Stimulated activated CD8-positive, alpha-beta memory T cell treated with anti-CD3 and anti-CD28 coated beads, Interleukin-12 subunit alpha, Interleukin-12 subunit beta, amount 100 ng/mL, for 1 hour (primary cell): ENCODE measurements at regions not wholly inside any gene's neighbourhood (a gene's known extent, or its start where the extent isn't known, plus 50 kb on each side); places are given as distances from the start of the nearest gene placed in this dataset.

Source experiments
- DNase-seq: peaks from one replicate; pipeline ENCODE4 v3.0.0-alpha.2; 2020; ENCODE audit warnings: low read depth

GRCh38 chr9:14560194-14560593 lies 133.0 kb downstream of the ZDHHC21 start:
- DNase-seq: no peak

DNA sequence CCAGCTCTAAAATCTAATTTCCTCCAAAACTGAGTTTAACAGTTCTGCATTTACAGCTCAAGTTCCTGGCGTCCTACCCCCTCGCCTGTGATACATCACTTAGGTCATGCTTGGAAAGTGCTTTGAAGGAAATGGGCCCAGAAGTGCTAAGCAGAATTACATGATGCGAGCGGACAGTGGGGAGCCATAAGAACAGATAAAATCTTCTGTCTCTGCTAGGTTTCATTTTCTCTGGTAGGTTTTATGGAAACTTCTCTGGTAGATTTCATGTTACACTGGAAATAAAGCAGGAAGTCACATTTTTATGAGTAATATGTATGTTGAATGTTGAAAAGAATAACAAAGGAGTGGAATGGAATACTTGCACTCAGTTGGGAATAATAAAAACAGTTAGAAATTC lies 138.3 kb downstream of the ZDHHC21 start:
- DNase-seq: no peak

DNA sequence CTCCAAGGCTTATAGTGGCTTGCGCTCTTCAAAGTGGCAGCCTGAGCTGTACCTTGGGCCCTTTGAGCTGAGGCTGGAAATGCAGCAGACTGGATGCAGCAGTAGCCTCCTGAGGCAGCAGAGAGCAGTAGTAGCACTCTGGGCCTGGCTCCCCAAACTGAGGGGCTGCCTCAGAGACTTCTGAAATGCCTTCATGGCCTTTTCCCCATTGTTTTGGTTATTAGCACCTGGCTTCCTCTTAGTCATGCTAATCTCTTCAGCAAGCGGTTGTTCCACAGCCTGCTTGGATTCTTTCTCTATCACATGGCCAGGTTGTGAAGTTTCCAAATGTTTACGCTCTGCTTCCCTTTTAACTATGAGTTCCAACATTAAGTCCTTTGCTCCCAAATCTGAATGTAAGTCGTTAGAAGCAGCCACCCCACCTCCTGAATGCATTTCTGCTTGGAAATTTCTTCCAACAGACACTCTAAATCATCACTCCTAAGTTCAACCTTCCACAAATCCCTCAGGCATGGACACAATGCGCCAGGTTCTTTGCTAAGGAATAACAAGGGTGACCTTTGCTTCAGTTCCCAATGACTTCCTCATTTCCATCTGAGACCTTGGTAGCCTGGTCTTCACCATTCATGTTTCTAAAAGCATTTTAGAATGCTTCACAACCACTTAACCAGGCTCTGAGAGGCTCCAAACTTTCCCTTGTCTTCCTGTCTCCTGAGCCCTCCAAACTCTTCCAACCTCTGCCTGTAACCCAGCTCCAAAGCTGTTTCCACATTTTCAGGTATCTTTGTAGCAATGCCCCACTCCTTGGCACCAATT lies 145.8 kb downstream of the ZDHHC21 start:
- DNase-seq: no peak

DNA sequence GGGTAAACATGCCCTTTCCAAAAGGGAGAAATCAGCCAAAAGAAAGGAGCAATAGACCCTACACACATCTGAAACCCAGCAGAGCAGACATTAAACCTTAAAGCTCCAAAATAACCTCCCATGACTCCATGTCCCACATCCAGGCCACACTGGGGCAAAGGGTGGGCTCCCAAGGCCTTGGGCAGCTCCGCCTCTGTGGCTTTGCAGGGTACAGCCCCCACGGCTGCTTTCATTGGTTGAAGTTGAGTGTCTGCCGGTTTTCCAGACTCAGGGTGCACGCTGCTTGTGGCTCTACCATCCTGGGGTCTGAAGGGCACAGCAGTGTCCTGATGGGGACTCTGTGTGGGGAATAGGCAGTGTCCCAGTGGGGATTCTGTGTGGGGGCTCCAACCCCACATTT lies 146.5 kb downstream of the ZDHHC21 start:
- DNase-seq: no peak

DNA sequence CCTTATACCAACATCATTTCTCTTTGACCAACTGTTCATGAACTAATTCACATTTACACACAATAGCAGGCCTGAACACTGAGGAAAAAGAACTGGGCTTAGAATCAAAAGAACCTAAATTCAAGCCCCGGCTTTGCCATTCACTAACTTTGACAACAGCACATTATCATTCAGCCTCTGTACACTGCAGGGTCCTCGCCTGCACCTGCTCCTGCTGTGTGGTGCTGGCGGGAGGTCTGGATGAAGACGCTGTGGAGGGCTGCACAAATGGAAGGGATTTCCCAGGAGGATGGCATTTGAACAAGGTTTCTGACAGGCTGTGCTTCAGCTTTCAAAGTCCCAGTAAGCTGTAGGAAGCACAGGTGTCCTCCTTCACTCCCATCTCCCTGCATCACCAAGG lies 151.2 kb downstream of the ZDHHC21 start:
- no peak for DNase-seq

DNA sequence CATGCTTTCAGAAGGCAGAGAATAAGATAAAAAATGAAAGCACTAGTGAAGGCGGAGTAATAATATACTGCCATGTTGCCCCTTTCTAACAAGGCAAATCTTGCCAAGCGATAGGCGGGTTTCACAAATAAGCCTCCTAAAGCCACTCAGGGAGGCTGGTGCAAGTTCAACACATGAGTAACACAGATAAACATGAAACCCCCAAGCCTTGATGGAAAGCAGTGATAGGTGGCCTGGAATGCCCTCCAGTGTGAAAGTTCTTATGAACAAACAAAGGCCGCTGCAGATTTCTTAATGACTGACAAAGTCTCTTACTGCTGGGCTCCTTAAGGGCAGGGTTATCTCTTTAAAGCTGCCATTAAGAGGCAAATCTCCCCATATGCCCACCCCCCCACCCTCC lies 154.7 kb downstream of the ZDHHC21 start:
- DNase-seq: no peak

DNA sequence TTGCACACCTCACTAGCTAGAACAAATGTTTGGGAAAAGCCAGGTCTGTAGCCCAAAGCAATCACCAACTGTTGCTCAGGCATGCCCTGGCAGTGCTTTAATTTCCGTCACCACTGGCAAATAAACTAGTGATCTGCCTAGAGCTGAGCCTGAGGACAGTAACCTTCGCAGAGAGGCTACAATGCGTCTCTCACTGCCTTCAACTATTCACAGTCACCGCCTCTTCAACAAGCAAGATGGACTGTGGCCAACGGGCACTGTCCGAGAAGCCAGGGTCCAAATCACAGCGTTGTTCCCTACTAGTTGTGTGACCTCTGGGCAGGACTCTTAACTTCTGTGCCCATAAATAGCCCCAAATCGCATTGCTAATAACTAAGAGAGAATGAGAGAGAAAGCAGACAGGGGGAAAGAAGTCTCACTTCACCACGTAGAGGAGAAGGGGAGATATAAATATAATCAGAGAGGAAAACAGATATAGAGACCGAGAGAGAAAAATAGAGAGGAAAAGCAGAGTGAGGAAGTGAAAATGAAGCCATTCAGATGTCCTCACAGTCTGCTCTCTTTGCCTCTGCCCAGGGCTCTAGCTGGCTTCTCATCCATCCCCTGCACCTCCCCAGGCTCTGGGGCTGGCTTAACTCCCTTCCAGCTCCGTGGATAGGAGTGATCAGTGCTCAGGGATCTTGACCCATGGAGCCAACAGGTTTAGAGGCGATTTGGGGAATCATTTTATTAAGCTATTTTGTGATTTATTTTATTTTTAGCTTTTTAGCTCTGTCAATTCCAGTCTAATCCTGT lies 157.9 kb downstream of the ZDHHC21 start:
- DNase-seq: no peak

- no peak for DNase-seq
These were observed 159.2 kb downstream of the ZDHHC21 start for GRCh38 chr9:14533867-14534640.

- no peak for DNase-seq
These were observed 160.6 kb downstream of the ZDHHC21 start for GRCh38 chr9:14532456-14533115.

- no peak for DNase-seq
These were observed 161.6 kb downstream of the ZDHHC21 start for GRCh38 chr9:14531341-14532269.

DNA sequence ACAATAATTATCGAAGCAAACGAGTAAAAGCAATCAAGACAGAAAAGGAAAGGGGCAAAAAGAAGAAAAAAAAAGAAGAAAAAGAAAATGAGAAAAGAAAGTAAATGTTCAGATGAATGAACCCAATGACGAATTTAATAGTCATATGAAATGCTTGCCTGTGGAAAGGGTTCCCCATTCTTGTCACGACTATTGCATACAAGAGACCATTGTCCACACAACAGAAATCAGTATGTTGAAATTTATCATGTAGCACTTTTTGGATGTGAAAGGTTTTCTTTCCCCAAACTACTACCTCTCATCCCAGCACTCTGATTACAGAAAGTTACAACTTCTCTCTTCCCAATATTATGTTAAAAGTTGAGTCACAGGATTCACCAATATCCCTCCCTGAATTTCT lies 162.4 kb downstream of the ZDHHC21 start:
- no peak for DNase-seq

GRCh38 chr9:14530366-14530765 lies 162.9 kb downstream of the ZDHHC21 start:
- no peak for DNase-seq

DNA sequence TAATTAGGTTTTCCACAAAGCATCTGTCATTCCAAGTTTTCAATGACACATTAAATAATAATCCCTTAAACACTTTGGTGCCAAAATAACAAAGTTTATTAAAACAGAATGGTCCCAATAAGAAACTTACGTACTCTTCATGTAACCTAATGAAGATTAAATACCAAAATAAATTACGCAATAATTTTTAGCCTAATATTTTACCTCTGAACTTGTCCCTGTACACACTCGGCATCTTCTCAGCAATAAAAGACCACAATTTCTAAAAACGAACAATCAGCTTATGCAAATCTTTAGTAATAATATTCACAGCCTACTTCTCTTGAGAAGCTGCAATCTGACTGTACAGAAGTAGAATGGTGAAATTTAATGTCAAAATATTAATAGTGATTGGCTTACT lies 163.6 kb downstream of the ZDHHC21 start:
- no peak for DNase-seq

GRCh38 chr9:14529054-14529453 lies 164.2 kb downstream of the ZDHHC21 start:
- no peak for DNase-seq

DNA sequence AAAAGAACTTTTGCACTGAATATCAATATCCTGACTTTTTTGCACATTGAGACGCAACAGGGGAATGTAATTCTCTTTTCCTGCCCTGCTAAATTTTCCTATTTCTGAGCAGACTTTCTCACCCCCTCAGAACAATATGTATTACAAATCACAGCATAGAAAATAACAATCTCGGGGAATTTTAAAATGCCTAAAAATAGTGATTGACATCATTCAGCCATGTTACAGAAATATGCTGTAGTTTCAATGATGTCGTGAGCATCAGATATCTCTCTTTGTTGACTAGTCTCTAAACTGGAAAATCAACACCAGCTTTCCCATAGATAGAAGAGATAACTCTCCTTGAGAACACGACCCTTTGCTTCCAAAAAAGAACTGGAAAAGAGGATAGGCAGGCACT lies 166.7 kb downstream of the ZDHHC21 start:
- no peak for DNase-seq

DNA sequence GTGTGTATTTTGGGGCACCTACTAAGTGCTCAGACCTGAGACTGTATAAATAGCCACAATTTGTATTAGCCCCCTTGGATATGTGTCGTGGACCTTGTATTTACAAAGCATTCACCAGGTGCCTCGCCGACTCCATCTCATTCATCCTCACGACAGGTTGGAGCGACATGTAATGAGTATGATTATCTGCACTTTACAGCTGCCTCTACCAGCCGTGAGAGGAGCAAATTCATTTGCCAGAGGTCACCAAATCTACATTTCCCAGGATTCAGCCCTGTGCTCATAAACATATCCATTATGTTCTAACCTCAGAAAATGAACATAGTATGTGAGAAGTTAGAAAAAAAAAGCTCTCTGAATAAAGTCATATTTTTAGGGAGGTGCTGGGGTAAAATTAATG lies 167.4 kb downstream of the ZDHHC21 start:
- DNase-seq: no peak

DNA sequence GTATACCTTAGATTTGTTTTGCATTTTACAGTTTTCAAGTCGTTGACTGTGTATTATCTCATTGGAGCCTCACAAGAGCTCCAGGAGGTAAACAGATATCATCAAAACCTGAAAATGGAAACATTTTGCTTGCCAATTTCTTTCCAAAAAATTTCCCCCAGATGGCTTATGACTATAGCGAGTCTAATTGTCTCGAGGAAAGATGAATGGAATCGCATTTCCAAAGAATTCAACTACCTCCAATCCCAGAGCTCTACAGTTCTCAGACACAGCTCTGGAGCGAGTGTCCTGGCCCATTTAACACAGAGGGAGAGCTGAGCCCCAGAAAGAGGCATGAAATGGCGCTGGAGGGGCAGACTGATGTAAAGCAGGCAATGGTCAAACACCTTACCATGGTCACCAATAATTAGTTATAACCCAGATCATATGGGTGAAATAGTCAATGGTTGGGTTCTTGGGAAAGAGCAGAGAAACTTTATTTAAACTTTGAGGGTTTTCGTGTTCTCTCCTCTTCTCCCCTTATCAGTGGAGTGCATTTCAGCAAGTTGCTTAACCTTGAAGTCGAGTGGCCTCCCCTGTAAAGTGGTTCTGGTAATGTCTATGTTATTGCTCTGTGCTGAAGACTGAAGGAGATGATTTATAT lies 168.2 kb downstream of the ZDHHC21 start:
- no peak for DNase-seq

DNA sequence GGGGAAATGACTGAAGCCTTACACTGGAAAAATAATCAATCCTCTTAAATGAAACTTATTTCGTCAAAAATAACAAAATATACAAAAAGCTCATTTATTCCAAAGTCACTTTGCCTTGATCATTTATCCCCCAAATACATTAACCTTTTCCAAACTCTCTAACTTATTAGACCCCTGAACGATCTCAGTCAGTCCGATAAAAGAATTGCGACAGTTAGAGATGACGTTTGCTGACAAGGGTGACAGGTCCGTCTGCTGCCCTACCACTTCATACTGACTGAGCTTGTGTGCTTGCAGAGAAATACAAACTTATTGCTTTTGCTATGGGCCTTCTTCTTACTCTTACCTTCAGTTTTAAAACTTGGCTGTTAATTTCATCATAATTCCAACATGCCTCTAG lies 169.7 kb downstream of the ZDHHC21 start:
- no peak for DNase-seq

GRCh38 chr9:14522627-14523379 lies 170.4 kb downstream of the ZDHHC21 start:
- DNase-seq: no peak

DNA sequence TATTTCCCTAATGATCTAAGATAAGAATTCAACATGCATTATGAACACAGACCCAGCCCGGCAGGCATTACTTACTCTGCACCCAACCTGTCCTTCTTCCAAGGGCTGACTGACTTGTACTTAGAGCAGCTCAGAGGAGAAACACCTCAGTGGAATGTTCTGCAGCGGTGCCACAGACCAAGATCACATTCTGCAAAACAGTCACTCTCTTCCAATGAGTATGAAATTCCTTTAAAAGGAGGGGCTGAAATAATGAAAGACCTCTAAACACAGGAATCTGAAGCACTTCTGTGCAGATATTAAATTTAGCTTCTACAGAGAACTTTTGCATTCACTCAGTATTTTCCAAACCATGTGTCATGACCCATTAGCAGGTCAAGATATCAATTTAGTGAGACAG lies 172.9 kb downstream of the ZDHHC21 start:
- no peak for DNase-seq
